Activated naive CD8-positive, alpha-beta T cell treated with anti-CD3 and anti-CD28 coated beads for 36 hours (primary cell): ENCODE measurements at regions not wholly inside any gene's neighbourhood (a gene's known extent, or its start where the extent isn't known, plus 50 kb on each side); places are given as distances from the start of the nearest gene placed in this dataset.

ENCODE experiments used
- DNase-seq: peaks from one replicate; pipeline ENCODE4 v3.0.0; 2021
- H3K27ac Mint-ChIP-seq: one replicate; pipeline ENCODE4 v1.8.0; 2022; ENCODE audit warnings: mild to moderate bottlenecking, moderate library complexity, mixed read lengths
- H3K27me3 Mint-ChIP-seq: one replicate; pipeline ENCODE4 v1.8.0; 2022; ENCODE audit warnings: mild to moderate bottlenecking, mixed read lengths
- H3K36me3 Mint-ChIP-seq: one replicate; pipeline ENCODE4 v1.8.0; 2021; ENCODE audit warnings: mild to moderate bottlenecking, mixed read lengths
- H3K4me1 Mint-ChIP-seq: one replicate; pipeline ENCODE4 v1.8.0; 2021; ENCODE audit warnings: mixed read lengths
- H3K4me3 Mint-ChIP-seq: one replicate; pipeline ENCODE4 v1.8.0; 2022; ENCODE audit warnings: mild to moderate bottlenecking, moderate library complexity, mixed read lengths
- H3K9me3 Mint-ChIP-seq: one replicate; pipeline ENCODE4 v1.8.0; 2022; ENCODE audit warnings: mixed read lengths

DNA sequence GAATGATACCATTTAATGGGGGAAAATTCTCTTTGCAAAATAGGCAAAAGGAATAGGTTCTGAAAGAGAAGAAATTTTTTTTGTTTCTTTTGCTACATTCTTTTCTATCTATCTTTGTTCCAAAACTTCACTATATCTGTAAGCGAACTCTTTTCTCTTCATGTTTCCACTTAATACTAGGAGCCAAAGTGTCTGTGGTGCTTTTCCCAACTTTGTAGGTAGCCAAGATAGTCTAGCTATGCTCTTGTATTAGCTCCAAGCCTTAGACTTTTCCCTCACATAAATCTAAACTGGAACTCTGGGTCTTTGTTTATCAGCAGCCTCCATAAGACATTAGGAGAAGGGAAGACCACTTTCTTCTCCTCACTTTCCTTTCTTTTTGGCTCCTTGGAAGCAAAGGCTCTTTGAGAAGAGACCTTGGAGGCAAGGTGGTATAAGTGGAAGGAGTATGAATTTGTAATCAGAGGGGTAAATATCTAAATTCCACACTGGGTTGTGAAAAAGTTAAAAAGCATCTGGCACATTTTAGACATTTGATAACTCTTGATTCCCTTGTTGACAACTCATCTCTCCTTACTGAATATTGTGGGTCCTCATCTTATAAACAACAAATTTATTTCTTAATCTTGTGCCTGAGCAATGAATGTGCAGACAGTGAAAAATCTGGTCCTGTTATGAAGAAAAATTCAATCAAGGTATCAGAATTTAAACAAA is 130.0 kb downstream of the EHF start:
- H3K27me3 Mint-ChIP-seq: peaks cover 11% of the 10 kb centered on the region
- no peaks in the 10 kb centered on the region for H3K4me1 Mint-ChIP-seq
- H3K27ac Mint-ChIP-seq: no peak overlapping the region
- no peak for DNase-seq
- H3K36me3 Mint-ChIP-seq: no peaks in the 10 kb centered on the region
- H3K4me3 Mint-ChIP-seq: no peak overlapping the region
- H3K9me3 Mint-ChIP-seq: no peaks in the 10 kb centered on the region

- Mint-ChIP-seq H3K27ac (no peak overlapping the region), H3K36me3 (no peaks in the 10 kb centered on the region), H3K9me3 (no peaks in the 10 kb centered on the region), H3K4me1 (no peaks in the 10 kb centered on the region), H3K4me3 (no peak overlapping the region), H3K27me3 (peaks cover 11% of the 10 kb centered on the region)
- DNase-seq: no peak
These were observed 129.1 kb downstream of the EHF start for GRCh38 chr11:34749666-34750659.

DNA sequence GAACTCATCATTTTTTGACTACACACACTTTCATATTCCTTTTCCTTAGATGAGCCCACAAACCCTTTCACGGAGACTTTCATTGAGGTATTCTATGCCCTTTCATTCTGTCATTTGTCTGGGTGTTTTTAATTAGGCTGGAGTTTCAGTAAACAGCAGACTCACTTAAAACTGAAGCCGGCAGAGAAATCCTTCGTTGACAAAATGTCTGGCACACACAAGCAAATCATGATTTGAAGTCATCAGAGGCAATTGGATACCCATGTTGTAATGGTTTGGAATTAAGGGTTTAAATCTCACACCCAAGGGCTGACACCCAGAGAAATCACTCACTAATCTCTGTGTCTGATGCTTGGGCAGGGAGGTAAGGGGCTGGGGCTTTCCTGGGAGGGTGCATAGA is 127.1 kb downstream of the EHF start:
- no peaks in the 10 kb centered on the region for H3K9me3 Mint-ChIP-seq
- H3K36me3 Mint-ChIP-seq: no peaks in the 10 kb centered on the region
- DNase-seq: no peak
- no peak overlapping the region for H3K4me3 Mint-ChIP-seq
- H3K27ac Mint-ChIP-seq: no peak overlapping the region
- no peaks in the 10 kb centered on the region for H3K4me1 Mint-ChIP-seq
- H3K27me3 Mint-ChIP-seq: peaks cover 11% of the 10 kb centered on the region

DNA sequence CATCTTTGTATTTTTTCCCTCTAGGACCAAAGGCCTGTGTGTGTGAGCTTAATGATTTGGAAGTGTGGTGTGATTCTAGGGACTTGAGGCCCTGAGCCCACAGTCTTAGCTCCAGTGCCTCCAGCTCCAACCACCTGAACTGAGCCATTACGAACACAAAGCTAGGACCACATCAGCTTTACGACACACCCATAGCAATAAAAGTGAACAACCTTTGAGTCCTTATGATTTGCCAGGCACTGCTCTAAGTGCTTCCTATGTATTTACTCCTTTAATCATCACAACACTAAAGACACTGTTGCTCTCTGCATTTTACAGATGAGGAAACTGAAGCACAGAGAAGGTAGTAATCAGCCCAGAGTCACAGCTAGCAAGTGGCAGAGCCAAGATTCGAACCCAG is 126.4 kb downstream of the EHF start:
- Mint-ChIP-seq H3K27me3 (peaks cover 11% of the 10 kb centered on the region), H3K4me3 (no peak overlapping the region), H3K36me3 (no peaks in the 10 kb centered on the region), H3K4me1 (no peaks in the 10 kb centered on the region), H3K9me3 (no peaks in the 10 kb centered on the region), H3K27ac (no peak overlapping the region)
- no peak for DNase-seq

- Mint-ChIP-seq H3K27ac (no peak overlapping the region), H3K36me3 (no peaks in the 10 kb centered on the region), H3K4me3 (no peak overlapping the region), H3K27me3 (peaks cover 21% of the 10 kb centered on the region), H3K4me1 (no peaks in the 10 kb centered on the region), H3K9me3 (no peaks in the 10 kb centered on the region)
- no peak for DNase-seq
These were observed 124.3 kb downstream of the EHF start for GRCh38 chr11:34745195-34745594.

GRCh38 chr11:34744511-34744910 is 123.6 kb downstream of the EHF start:
- H3K27ac Mint-ChIP-seq: no peak overlapping the region
- peaks cover 17% of the 10 kb centered on the region for H3K27me3 Mint-ChIP-seq
- no peaks in the 10 kb centered on the region for H3K9me3 Mint-ChIP-seq
- DNase-seq: no peak
- no peak overlapping the region for H3K4me3 Mint-ChIP-seq
- H3K36me3 Mint-ChIP-seq: no peaks in the 10 kb centered on the region
- no peaks in the 10 kb centered on the region for H3K4me1 Mint-ChIP-seq

DNA sequence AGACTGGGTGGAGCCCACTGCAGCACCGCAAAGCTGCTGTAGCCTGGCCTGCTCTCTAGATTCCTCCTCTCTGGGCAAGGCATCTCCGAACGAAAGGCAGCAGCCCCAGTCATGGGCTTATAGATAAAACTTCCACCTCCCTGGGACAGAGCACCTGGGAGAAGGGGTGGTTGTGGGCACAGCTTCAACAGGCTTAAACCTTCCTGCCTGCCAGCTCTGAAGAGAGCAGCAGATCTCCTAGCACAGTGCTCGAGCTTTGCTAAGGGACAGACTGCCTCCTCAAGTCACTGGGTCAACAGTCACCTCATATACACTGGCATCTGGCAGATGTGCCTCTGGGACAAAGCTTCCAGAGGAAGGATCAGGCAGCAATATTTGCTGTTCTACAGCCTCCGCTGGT is 117.3 kb downstream of the EHF start:
- no peaks in the 10 kb centered on the region for H3K9me3 Mint-ChIP-seq
- no peak for DNase-seq
- no peaks in the 10 kb centered on the region for H3K4me1 Mint-ChIP-seq
- peaks cover 33% of the 10 kb centered on the region for H3K27me3 Mint-ChIP-seq
- no peak overlapping the region for H3K4me3 Mint-ChIP-seq
- no peaks in the 10 kb centered on the region for H3K36me3 Mint-ChIP-seq
- no peak overlapping the region for H3K27ac Mint-ChIP-seq

- H3K27ac Mint-ChIP-seq: no peak overlapping the region
- no peaks in the 10 kb centered on the region for H3K9me3 Mint-ChIP-seq
- H3K4me3 Mint-ChIP-seq: no peak overlapping the region
- H3K36me3 Mint-ChIP-seq: no peaks in the 10 kb centered on the region
- DNase-seq: no peak
- H3K4me1 Mint-ChIP-seq: no peaks in the 10 kb centered on the region
- peaks cover 26% of the 10 kb centered on the region for H3K27me3 Mint-ChIP-seq
These were observed 111.9 kb downstream of the EHF start for GRCh38 chr11:34732831-34733230.

DNA sequence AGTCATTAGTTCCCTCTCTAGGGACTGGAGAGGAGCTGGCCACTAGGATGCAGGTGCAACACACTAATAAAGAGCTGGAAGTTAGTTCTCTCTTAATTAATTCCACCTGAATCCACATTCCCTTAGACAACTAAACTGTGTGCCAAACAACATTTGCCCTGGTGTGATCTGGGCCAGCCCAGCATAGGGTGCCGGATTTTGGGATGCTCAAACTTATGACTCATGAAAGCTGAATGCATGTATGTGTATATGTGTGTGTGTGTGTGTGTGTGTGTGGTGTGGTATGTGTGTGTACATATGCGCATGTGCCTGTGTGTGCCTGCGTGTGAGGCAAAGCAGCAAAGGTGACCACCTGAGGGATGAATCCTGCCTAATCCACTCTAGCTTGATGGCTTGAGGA is 110.7 kb downstream of the EHF start:
- no peak overlapping the region for H3K27ac Mint-ChIP-seq
- no peak for DNase-seq
- H3K9me3 Mint-ChIP-seq: no peaks in the 10 kb centered on the region
- no peak overlapping the region for H3K4me3 Mint-ChIP-seq
- no peaks in the 10 kb centered on the region for H3K4me1 Mint-ChIP-seq
- no peaks in the 10 kb centered on the region for H3K36me3 Mint-ChIP-seq
- H3K27me3 Mint-ChIP-seq: peaks cover 24% of the 10 kb centered on the region

DNA sequence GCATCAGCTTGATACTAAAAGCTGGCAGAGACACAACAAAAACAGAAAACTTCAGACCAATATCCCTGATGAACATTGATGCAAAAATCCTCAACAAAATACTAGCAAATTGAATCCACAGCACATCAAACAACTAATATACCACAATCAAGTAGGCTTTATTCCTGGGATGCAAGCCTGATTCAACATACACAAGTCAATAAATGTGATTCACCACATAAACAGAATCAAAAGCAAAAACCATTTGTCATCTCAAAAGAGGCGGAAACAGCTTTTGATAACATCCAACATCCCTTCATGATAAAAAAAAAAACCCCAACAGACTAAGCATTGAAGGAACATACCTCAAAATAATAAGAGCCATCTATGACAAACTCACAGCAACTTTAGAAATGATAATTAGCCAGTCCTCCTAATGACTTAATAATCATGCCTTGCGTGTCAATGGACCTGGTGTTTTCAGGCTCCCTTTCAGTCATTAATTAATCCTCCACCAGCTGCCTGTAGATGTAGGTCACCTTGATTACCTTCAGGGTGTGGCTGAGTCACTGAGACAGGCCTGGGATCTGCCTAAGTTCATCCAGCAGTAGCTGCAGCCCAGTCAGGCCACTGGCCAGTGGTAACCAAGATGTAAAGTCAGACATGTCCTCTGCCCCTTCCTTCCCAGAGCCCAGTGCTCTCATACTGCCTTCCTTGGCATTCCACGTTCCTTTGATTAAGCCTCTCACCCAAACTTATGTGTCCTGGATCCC is 109.8 kb downstream of the EHF start:
- no peak overlapping the region for H3K4me3 Mint-ChIP-seq
- no peaks in the 10 kb centered on the region for H3K4me1 Mint-ChIP-seq
- no peaks in the 10 kb centered on the region for H3K36me3 Mint-ChIP-seq
- peaks cover 20% of the 10 kb centered on the region for H3K27me3 Mint-ChIP-seq
- DNase-seq: no peak
- H3K9me3 Mint-ChIP-seq: no peaks in the 10 kb centered on the region
- no peak overlapping the region for H3K27ac Mint-ChIP-seq

- H3K4me1 Mint-ChIP-seq: no peaks in the 10 kb centered on the region
- no peaks in the 10 kb centered on the region for H3K36me3 Mint-ChIP-seq
- no peak overlapping the region for H3K4me3 Mint-ChIP-seq
- peaks cover 15% of the 10 kb centered on the region for H3K27me3 Mint-ChIP-seq
- no peak overlapping the region for H3K27ac Mint-ChIP-seq
- peaks cover 6% of the 10 kb centered on the region for H3K9me3 Mint-ChIP-seq
- DNase-seq: no peak
These were observed 107.7 kb downstream of the EHF start for GRCh38 chr11:34728609-34729008.

- H3K4me3 Mint-ChIP-seq: no peak overlapping the region
- H3K27ac Mint-ChIP-seq: no peak overlapping the region
- peaks cover 11% of the 10 kb centered on the region for H3K9me3 Mint-ChIP-seq
- H3K36me3 Mint-ChIP-seq: no peaks in the 10 kb centered on the region
- no peak for DNase-seq
- no peaks in the 10 kb centered on the region for H3K4me1 Mint-ChIP-seq
- peaks cover 9% of the 10 kb centered on the region for H3K27me3 Mint-ChIP-seq
These were observed 106.4 kb downstream of the EHF start for GRCh38 chr11:34727228-34727737.

GRCh38 chr11:34724973-34725372 is 104.1 kb downstream of the EHF start:
- peaks cover 11% of the 10 kb centered on the region for H3K9me3 Mint-ChIP-seq
- no peaks in the 10 kb centered on the region for H3K4me1 Mint-ChIP-seq
- H3K4me3 Mint-ChIP-seq: no peak overlapping the region
- DNase-seq: no peak
- H3K27ac Mint-ChIP-seq: no peak overlapping the region
- H3K36me3 Mint-ChIP-seq: no peaks in the 10 kb centered on the region
- H3K27me3 Mint-ChIP-seq: peaks cover 2% of the 10 kb centered on the region

GRCh38 chr11:34721646-34722045 is 100.8 kb downstream of the EHF start:
- Mint-ChIP-seq H3K27me3 (no peaks in the 10 kb centered on the region), H3K36me3 (no peaks in the 10 kb centered on the region), H3K4me3 (no peak overlapping the region), H3K4me1 (no peaks in the 10 kb centered on the region), H3K9me3 (peaks cover 11% of the 10 kb centered on the region), H3K27ac (no peak overlapping the region)
- no peak for DNase-seq

GRCh38 chr11:34719303-34719848 is 98.5 kb downstream of the EHF start:
- no peak overlapping the region for H3K27ac Mint-ChIP-seq
- DNase-seq: no peak
- no peaks in the 10 kb centered on the region for H3K36me3 Mint-ChIP-seq
- peaks cover 3% of the 10 kb centered on the region for H3K27me3 Mint-ChIP-seq
- H3K9me3 Mint-ChIP-seq: peaks cover 9% of the 10 kb centered on the region
- no peak overlapping the region for H3K4me3 Mint-ChIP-seq
- H3K4me1 Mint-ChIP-seq: no peaks in the 10 kb centered on the region
